ENCODE measurements at regions not wholly inside any gene's neighbourhood (a gene's known extent, or its start where the extent isn't known, plus 50 kb on each side); places are given as distances from the start of the nearest gene placed in this dataset.

DNA sequence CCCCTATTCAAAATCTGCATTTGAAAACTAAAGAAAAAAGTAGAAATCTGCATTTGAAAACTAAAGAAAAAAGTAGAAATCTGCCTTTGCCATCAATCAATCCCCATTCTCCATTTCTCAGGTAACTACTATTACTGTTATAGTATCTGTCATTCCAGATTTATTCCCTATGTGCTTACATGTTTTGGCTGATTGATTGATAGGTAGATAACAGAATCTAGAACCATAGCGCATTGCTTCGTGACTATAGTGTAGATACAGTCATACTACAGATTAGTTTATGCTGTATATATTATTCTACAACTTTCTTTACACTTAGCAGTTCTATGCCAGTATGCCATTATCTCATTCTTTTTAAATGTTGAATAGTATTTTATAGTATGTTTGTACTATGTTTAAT is 163.0 kb downstream of the SIM1 start:
- TF ChIP-seq EZH2 (IDR thresholded peaks at IDR 0.05; ENCODE audit: low read depth): no peak
- TF ChIP-seq, protein P1, sequence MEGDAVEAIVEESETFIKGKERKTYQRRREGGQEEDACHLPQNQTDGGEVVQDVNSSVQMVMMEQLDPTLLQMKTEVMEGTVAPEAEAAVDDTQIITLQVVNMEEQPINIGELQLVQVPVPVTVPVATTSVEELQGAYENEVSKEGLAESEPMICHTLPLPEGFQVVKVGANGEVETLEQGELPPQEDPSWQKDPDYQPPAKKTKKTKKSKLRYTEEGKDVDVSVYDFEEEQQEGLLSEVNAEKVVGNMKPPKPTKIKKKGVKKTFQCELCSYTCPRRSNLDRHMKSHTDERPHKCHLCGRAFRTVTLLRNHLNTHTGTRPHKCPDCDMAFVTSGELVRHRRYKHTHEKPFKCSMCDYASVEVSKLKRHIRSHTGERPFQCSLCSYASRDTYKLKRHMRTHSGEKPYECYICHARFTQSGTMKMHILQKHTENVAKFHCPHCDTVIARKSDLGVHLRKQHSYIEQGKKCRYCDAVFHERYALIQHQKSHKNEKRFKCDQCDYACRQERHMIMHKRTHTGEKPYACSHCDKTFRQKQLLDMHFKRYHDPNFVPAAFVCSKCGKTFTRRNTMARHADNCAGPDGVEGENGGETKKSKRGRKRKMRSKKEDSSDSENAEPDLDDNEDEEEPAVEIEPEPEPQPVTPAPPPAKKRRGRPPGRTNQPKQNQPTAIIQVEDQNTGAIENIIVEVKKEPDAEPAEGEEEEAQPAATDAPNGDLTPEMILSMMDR (conservative IDR thresholded peaks at IDR 0.05): no peak
